GM20000 (cell line): ENCODE measurements at regions not wholly inside any gene's neighbourhood (a gene's known extent, or its start where the extent isn't known, plus 50 kb on each side); places are given as distances from the start of the nearest gene placed in this dataset.

Experiments
- DNase-seq: peaks from one replicate; pipeline ENCODE4 v3.0.0; 2012; ENCODE audit warnings: low spot score
- CTCF ChIP-seq: IDR thresholded peaks from 2 replicates; pipeline ENCODE4 v1.5.1; 2012; ENCODE audit warnings: mild to moderate bottlenecking, control low read depth; ENCODE audit errors: extremely low read depth, missing control alignments

- no peak for TF ChIP-seq CTCF
- DNase-seq = no peak
Observed at GRCh38 chr6:78492351-78493017, 374.9 kb upstream of the IRAK1BP1 start.

DNA sequence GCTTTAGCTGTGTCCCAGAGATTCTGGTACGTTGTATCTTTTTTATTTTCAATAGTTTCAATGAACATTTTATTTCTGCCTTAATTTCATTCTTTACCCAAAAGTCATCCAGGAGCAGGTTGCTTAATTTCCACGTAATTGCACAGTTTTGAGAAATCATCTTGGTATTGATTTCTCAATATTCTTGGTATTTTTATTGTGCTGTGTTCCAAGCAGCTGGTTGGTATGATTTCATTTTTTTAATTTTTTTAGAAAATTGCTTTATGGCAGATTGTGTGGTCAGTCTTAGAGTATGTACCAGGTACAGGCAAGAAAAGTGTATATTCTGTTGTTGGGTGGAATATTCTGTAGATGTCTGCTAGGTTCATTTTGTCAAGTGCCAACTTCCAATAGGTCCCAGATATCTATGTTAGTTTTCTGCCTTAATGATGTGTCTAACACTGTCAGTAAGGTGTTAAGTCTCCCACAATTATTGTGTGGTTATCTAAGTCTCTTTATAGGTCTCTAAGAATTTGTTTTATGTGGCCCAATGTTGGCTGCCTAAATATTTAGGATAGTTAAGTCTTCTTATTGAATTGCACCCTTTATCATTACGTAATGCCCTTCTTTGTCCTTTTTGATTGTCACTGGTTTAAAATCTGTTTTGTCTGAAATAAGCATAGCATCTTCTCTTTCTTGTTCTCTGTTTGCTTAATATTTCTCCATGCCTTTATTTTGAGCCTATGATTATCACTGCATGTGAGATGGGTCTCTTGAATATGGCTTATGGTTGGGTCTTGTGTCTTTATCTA is 366.9 kb upstream of the IRAK1BP1 start:
- TF ChIP-seq CTCF = no peak
- no peak for DNase-seq

DNA sequence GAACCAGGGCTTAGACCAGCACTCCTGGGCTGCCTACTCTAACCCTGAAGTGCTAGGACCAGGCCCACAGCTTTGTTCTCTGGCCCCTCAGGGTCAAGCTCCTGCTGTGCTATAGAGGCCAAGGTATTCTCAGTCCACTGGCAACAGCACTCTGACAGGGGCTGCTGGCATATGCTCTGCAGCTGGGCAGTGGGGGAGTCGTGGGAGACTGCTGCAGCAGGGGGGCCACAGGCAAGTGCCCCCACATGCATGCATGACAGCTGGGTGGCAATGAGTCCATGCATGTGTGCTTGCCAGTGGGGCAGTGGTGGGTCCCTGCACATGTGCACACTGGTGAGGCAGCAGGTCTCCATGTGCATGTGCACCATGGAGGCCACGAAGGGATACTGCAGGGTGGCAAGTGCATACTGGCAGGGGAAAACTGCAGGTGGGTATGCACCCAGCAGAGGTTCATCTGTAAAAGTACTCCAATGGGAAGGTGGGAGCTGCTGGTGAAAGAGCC is 364.9 kb upstream of the IRAK1BP1 start:
- TF ChIP-seq CTCF = no peak
- DNase-seq = no peak

GRCh38 chr6:78505178-78505577 is 362.2 kb upstream of the IRAK1BP1 start:
- DNase-seq = no peak

DNA sequence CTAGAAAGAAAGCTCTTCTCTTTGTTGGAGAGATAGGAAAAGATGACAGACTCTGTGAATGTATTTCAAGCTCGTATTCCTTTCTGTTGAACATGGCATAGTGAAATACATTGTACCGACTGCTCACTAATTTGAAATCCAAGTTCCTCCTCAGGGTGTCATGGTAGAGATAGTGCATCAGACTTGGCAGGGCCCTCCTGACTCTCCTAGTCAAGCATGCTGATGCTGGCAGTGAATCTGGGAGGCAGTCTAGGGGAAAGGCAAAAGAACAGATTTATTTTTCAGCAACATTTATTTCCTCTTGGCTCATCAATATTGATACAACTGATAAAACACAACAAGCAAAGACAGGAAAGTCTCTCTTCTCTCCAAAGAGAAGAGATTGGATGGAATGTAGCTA is 356.3 kb upstream of the IRAK1BP1 start:
- no peak for DNase-seq
- no peak for TF ChIP-seq CTCF

More at GRCh38 chr6:78505178-78505577, 362.2 kb upstream of the IRAK1BP1 start:
- TF ChIP-seq CTCF = no peak

DNA sequence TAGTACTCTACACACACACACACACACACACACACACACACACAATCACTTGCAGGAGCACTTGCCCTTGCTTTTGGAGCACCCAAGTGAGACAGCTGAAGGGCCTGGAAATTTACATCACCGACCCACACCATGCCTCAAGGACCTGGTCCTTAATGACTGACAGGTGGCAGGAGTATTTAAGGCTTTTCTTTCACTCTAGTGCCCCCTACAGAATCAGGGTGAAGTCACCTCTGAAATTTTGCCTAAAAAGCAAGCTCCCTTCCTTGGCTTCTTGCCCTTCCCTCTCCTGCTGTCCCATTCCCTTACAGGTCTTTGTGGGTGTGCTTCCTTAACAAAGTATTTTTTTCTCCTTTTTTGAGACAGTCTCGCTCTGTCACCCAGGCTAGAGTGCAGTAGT is 353.5 kb upstream of the IRAK1BP1 start:
- no peak for TF ChIP-seq CTCF
- DNase-seq = peak; percentile 6

GRCh38 chr6:78515271-78515670 is 352.1 kb upstream of the IRAK1BP1 start:
- TF ChIP-seq CTCF = no peak
- no peak for DNase-seq
